ENCODE measurements at regions not wholly inside any gene's neighbourhood (a gene's known extent, or its start where the extent isn't known, plus 50 kb on each side); places are given as distances from the start of the nearest gene placed in this dataset.

GRCh38 chr5:8393240-8393639, 524.3 kb downstream of the MTRR start:
- Histone ChIP-seq H3K9ac (ENCODE audit: low read length) (no peak overlapping the region), H3K4me1 (ENCODE audit: low read length) (no peaks in the 10 kb centered on the region), H4K20me1 (ENCODE audit: insufficient read depth, low read length) (no peaks in the 10 kb centered on the region), H3K36me3 (replicated peaks; ENCODE audit: low read depth, low read length) (no peaks in the 10 kb centered on the region), H3K79me2 (ENCODE audit: low read length) (no peaks in the 10 kb centered on the region), H2AFZ (ENCODE audit: low read depth, low read length) (no peak overlapping the region), H3K4me3 (ENCODE audit: low read length) (no peak overlapping the region), H3K4me2 (ENCODE audit: low read length) (no peak overlapping the region), H3K27me3 (ENCODE audit: low read depth, low read length) (no peaks in the 10 kb centered on the region), H3K27ac (ENCODE audit: low read length) (no peak overlapping the region), H3K9me3 (ENCODE audit: insufficient read depth, low read length) (no peaks in the 10 kb centered on the region)
- no peak for TF ChIP-seq EZH2phosphoT487 (IDR thresholded peaks at IDR 0.05; ENCODE audit: low read depth)
- TF ChIP-seq, protein P1, sequence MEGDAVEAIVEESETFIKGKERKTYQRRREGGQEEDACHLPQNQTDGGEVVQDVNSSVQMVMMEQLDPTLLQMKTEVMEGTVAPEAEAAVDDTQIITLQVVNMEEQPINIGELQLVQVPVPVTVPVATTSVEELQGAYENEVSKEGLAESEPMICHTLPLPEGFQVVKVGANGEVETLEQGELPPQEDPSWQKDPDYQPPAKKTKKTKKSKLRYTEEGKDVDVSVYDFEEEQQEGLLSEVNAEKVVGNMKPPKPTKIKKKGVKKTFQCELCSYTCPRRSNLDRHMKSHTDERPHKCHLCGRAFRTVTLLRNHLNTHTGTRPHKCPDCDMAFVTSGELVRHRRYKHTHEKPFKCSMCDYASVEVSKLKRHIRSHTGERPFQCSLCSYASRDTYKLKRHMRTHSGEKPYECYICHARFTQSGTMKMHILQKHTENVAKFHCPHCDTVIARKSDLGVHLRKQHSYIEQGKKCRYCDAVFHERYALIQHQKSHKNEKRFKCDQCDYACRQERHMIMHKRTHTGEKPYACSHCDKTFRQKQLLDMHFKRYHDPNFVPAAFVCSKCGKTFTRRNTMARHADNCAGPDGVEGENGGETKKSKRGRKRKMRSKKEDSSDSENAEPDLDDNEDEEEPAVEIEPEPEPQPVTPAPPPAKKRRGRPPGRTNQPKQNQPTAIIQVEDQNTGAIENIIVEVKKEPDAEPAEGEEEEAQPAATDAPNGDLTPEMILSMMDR (IDR thresholded peaks at IDR 0.05; ENCODE audit: low read depth, low read length): no peak

DNA sequence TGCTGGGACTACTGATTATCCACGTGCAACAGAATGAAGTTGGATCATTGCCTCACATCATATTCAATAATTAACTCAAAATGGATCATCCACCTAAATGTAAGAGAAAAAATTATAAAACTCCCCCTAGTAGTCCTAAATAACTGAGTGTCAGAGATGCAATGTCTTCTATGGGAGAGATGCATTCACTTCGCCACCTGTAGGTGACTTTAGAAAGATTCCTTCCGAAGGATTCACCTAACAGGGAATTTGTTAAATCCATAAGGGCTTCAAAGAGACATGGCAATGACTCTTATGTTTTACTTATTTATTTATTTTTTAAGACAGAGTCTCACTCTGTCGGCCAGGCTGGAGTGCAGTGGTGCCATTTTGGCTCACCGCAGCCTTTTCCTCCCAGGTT, 526.0 kb downstream of the MTRR start:
- H3K79me2 ChIP-seq (ENCODE audit: low read length): no peaks in the 10 kb centered on the region
- no peaks in the 10 kb centered on the region for H3K4me1 ChIP-seq (ENCODE audit: low read length)
- no peak overlapping the region for H3K4me3 ChIP-seq (ENCODE audit: low read length)
- no peak overlapping the region for H2AFZ ChIP-seq (ENCODE audit: low read depth, low read length)
- H3K9ac ChIP-seq (ENCODE audit: low read length): no peak overlapping the region
- no peak overlapping the region for H3K27ac ChIP-seq (ENCODE audit: low read length)
- H4K20me1 ChIP-seq (ENCODE audit: insufficient read depth, low read length): no peaks in the 10 kb centered on the region
- H3K36me3 ChIP-seq (replicated peaks; ENCODE audit: low read depth, low read length): no peaks in the 10 kb centered on the region
- H3K27me3 ChIP-seq (ENCODE audit: low read depth, low read length): no peaks in the 10 kb centered on the region
- no peaks in the 10 kb centered on the region for H3K9me3 ChIP-seq (ENCODE audit: insufficient read depth, low read length)
- TF ChIP-seq, protein P1 (IDR thresholded peaks at IDR 0.05; ENCODE audit: low read depth, low read length): no peak
- TF ChIP-seq EZH2phosphoT487 (IDR thresholded peaks at IDR 0.05; ENCODE audit: low read depth): no peak
- no peak overlapping the region for H3K4me2 ChIP-seq (ENCODE audit: low read length)

DNA sequence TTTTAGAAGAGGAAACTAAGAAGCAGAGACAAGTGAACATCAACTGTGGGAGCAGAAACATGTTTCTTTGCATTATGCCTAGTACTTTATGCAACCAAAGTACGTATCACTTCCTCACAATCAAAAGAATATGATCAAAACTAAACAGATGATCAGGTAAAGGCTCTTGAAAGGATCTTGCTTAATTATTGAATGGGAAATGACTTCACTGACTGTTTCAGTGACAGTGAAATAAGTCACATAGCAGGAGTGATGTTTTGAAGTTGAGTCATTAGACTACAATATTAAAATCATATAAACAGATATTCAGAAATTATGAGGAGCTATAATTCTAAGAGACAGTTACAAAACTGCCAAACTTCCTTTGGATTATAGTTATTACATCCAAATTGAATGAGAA, 527.3 kb downstream of the MTRR start:
- Histone ChIP-seq H3K27ac (ENCODE audit: low read length) (no peak overlapping the region), H3K79me2 (ENCODE audit: low read length) (no peaks in the 10 kb centered on the region), H3K9me3 (ENCODE audit: insufficient read depth, low read length) (no peaks in the 10 kb centered on the region), H3K4me1 (ENCODE audit: low read length) (no peaks in the 10 kb centered on the region), H3K27me3 (ENCODE audit: low read depth, low read length) (no peaks in the 10 kb centered on the region), H3K9ac (ENCODE audit: low read length) (no peak overlapping the region), H3K4me2 (ENCODE audit: low read length) (no peak overlapping the region), H4K20me1 (ENCODE audit: insufficient read depth, low read length) (no peaks in the 10 kb centered on the region), H3K36me3 (replicated peaks; ENCODE audit: low read depth, low read length) (no peaks in the 10 kb centered on the region), H3K4me3 (ENCODE audit: low read length) (no peak overlapping the region), H2AFZ (ENCODE audit: low read depth, low read length) (no peak overlapping the region)
- TF ChIP-seq, protein P1 (IDR thresholded peaks at IDR 0.05; ENCODE audit: low read depth, low read length): no peak
- no peak for TF ChIP-seq EZH2phosphoT487 (IDR thresholded peaks at IDR 0.05; ENCODE audit: low read depth)

- no peak overlapping the region for H3K4me2 ChIP-seq (ENCODE audit: low read length)
- no peak overlapping the region for H3K9ac ChIP-seq (ENCODE audit: low read length)
- no peaks in the 10 kb centered on the region for H3K79me2 ChIP-seq (ENCODE audit: low read length)
- no peak overlapping the region for H3K27ac ChIP-seq (ENCODE audit: low read length)
- no peaks in the 10 kb centered on the region for H4K20me1 ChIP-seq (ENCODE audit: insufficient read depth, low read length)
- H3K36me3 ChIP-seq (replicated peaks; ENCODE audit: low read depth, low read length): no peaks in the 10 kb centered on the region
- H2AFZ ChIP-seq (ENCODE audit: low read depth, low read length): no peak overlapping the region
- TF ChIP-seq, protein P1 (IDR thresholded peaks at IDR 0.05; ENCODE audit: low read depth, low read length): no peak
- no peak for TF ChIP-seq EZH2phosphoT487 (IDR thresholded peaks at IDR 0.05; ENCODE audit: low read depth)
- no peaks in the 10 kb centered on the region for H3K4me1 ChIP-seq (ENCODE audit: low read length)
- H3K27me3 ChIP-seq (ENCODE audit: low read depth, low read length): no peaks in the 10 kb centered on the region
- no peak overlapping the region for H3K4me3 ChIP-seq (ENCODE audit: low read length)
- H3K9me3 ChIP-seq (ENCODE audit: insufficient read depth, low read length): no peaks in the 10 kb centered on the region
Observed at GRCh38 chr5:8396756-8397155, 527.8 kb downstream of the MTRR start.
